IPS DF 4.7 (cell line): ENCODE measurements at regions not wholly inside any gene's neighbourhood (a gene's known extent, or its start where the extent isn't known, plus 50 kb on each side); places are given as distances from the start of the nearest gene placed in this dataset.
"Not testable (repeated sequence)": the region's sequence is repeated elsewhere in the genome, so short reads cannot be mapped to it uniquely, and the experiment has no call there.

ENCODE experiments used
- DNase-seq: peaks from one replicate; pipeline ENCODE4 v3.0.0-alpha.2; 2013; ENCODE audit warnings: low spot score; ENCODE audit errors: extremely low read depth

DNA sequence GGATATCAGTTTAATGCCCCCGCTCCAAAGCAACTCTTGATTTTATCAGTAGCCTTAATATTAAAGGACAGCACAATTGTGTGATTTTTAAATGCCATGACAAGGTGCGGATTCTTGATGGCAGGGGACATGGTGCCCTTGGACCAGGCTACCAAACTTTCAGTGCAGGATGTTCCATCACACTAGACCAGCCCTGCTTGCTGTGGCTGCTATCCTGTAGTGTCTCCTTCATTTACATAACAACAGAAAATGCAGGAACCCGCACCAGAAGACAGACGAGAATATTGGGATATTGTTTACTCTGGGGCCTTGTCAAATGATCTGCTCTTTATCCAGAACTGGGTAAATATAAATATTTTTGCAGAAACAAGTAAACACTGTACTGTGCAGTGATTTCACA lies 229.3 kb upstream of the PKN2 start:
- no peak for DNase-seq

DNA sequence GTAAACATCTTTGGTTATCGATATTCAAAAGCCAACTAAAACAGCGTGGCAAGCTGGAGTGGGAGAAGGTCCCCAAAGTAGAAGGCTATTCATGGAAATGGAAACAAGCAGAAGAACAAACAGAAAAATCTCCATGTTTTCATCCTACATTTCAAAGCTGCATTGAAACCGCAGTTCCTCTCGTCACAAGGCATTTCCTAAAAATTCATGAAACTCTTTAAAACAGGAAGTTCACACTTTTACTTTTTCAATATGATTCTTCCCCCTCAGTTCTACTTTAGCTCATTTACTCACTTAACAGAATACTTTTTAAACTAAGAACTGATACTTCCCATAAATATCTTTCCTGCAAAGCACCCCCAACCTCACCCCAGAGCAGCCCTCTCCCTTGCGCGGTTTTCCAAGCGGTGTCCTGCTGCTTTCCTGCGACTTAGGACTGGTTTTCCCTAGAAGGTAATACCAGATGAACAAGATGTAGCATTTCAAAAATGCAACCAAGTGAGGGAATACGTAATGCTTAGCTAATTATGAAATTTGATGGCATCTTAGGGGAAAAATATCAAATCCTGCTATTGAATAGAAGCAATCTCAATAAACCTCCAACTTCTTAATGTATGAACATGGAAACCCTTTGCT lies 228.3 kb upstream of the PKN2 start:
- no peak for DNase-seq

DNA sequence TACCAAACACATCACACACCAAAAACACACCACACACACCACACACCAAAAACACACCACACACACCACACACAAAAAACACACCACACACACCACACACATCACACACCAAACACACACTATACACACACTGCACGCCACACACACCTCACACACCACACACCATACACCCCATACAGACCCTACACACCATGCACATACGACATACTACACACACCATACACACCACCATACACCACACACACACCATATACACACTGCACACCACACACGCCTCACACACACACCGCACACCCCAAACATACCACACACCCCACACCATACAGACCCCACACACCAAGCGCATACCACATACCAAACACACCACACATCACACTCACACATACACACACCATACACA lies 226.9 kb upstream of the PKN2 start:
- no peak for DNase-seq

DNA sequence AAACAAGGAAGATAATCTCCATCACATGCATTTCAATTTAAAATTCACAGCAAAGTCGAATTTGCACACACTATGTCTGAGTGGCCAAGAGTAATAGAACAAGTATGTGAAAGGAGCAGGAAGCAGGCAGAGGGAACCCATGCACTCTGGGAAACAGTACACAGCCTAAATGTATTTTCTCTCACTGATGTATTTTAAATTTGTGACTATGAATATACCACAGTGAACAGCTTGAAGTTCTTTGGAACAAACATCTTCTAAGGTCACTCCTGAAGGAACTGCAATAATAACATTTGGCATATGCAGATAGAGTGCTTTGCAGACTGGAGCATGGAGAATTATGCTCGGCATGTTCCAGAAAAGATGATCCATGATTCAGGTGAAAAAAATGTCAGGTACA lies 223.1 kb upstream of the PKN2 start:
- DNase-seq, result no peak

DNA sequence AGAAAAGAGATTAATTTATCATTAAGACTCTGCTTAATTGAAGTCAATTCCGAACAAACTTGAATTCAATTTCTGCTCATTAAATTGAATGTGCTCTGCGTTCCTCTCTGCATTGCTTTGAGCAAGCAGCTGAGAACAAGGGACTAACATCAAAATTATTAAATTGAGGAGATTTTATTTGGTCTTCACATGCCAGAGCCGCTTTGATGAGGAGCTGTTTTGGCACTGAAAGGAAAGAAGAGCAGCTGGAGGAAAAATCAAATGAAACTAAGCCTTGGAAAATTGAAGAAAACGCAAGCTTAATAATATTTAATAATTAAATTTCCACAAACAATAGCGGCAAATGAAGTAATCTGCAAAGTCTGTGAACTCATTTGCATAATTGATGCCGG lies 222.0 kb upstream of the PKN2 start:
- no peak for DNase-seq

DNA sequence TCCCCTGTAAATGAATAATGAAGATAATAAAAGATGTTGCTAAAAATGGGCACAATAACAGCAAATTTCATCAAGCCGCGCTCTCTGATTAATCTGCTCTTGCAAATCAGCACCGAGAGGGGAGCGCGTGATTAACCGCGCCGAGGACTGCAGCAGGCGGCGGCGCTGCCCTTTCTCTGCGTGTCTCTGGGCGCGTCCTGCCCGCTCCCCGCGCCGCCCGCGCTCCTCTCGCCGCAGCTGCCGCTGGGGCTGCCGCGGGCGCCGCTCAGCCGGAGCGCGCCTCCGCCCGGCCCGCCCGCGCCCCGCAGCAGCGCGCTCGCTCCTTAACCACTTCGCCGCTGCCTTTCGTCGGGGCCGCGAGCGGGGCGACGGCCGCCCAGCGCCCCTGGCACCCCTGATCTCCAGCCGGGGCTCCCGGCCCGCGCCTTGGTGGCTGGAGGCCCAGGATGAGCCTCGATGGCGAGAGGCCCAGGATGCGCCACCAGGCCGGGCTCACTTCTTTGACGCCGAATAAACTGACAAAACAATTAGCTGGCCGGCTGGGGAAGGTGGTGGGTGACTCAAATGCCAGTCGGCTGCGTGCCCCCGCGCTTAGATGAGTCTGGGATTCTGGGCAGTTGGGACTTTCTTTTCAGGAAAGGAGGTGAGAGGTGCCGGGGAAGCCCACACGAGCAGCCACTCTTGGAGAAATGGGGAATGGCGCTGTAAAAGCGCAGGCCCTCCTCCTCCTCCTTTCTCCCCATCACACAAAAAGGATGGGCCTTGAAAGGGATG lies 221.4 kb upstream of the PKN2 start:
- no peak for DNase-seq

DNA sequence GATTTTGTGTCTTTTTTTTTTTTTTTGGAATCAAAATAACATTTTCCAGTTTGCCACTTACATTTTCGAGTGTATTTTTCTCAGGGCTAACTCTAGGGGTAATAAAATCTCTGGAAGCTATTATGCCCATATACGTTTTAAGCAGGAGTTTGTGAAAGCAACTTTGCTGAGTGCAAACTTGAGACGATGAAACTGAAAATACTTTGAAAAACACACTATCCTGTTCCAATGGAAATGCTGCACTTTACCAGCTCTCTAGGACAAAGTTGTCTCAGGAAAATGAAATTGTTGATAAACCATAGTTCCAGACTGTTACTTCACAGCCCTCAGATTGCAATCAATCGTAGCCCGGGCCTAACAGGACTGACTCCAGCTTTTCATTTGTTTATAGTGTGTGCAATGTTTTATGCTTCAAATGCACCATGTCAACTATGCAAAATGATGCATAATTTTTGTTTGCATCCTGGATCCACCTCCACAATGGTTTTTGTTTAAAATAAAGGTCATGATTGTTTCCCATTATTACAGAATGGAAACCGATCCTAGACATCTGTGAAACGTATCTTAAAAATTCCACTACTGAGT lies 220.6 kb upstream of the PKN2 start:
- no peak for DNase-seq

DNA sequence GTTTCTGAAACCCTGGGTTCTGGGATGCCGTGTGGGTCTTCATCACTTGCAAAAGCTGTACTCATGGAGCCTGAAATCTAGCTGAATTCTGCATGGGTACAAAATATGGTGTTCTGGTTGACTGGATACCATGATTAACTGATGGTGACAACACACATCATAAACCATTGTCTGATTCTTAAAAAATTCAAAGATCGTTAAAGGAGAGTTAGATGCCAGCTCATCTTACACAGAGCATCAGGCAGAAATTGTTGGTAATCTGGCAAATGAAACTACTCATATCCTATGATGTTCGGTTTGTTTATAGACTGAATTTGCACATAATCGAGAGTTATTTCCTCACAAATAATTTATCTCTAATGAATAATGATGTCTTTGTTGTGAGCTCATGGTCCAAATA lies 218.1 kb upstream of the PKN2 start:
- no peak for DNase-seq

DNA sequence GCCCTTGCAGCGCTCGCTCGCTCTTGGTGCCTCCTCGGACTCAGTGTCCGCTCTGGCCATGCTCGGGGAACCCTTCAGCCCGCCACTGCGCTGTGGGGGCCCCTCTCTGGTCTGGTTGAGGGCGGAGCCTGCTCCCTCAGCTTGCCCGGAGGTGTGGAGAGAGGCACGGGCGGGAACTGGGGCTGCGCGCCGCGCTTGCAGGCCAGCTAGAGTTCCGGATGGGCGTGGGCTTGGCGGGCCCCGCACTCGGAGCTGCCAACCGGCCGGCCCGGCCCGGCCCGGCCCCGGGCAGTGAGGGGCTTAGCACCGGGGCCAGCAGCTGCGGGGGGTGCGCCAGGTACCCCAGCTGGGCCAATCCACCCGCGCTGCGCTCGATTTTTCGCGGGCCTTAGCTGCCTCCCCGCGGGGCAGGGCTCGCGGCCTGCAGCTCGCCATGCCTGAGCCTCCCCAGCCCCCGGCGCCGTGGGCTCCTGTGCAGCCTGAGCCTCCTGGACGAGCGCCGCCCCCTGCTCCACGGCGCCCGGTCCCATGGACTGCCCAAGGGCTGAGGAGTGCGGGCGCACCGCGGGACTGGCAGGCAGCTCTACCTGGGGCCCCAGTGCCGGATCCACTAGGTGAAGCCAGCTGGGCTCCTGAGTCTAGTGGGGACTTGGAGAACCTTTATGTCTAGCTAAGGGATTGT lies 217.0 kb upstream of the PKN2 start:
- no peak for DNase-seq

DNA sequence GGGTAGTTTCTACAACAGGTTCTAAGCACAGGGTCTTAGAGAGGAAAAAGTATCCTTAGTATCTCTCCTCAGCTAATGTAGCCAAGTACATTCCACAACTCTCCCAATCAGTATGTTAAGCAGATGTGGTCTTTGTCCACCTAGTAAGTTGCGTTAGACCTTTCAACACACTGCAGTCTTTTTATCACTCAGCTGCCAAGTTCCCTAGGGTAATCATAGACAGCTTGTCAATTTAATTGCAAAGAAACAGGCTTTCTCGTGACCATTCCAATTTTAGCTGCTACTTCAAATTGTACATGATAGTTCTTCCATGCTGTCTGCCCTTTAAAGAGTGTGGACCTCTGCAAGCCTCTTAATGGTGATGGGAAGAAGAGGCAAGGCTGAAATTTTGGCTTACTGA lies 211.8 kb upstream of the PKN2 start:
- no peak for DNase-seq

DNA sequence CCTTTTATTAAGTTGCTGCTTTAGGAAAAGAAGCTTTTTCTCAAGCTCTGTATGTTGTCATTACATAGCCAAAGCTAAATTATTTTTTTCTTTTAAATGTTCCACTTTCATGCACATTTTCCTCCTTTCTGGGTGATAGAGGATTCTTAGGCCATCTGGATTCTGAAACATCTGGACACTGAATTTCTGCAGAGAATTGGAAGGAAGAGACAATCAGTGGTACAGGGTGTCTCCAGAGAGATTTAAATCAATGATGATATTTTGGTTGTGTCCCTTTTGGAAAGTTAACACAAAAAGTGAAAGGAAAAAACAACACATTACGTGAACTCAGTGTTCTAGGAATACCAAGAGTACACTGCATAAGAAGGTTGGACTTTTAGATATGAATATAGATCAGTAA lies 211.4 kb upstream of the PKN2 start:
- DNase-seq, result no peak

DNA sequence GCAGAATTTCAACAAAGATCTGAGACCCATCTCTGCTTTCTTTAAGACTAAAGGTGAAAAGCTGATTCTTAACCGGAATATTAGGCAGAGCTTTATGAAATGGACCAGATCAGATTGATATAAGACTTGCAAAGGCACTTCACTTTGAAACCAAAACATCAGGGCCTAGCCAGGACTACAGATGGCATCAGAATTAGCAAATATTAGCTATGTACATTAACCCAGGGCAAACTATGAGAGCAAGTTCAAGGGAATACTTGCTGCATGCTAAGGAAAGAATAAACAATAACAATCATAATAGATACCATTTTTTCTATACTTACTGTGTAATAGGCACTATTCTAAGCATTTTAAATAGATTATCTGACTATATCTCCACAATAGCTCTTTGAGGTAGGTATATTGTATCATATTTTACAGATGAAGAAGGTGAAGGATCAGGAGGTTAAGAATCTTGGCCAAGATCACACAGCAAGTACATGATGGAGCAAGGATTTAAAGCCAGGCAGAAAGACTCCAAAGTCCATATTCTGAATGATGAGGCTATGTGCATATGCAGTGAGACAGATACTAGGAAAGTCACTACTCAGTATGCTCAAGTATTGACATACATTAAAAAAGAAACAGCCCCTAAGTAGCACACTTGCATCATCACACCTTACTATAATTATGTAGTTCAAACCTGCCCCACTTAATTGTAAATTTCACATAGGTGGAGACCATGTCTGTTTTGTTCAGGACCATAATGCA lies 209.3 kb upstream of the PKN2 start:
- no peak for DNase-seq

DNA sequence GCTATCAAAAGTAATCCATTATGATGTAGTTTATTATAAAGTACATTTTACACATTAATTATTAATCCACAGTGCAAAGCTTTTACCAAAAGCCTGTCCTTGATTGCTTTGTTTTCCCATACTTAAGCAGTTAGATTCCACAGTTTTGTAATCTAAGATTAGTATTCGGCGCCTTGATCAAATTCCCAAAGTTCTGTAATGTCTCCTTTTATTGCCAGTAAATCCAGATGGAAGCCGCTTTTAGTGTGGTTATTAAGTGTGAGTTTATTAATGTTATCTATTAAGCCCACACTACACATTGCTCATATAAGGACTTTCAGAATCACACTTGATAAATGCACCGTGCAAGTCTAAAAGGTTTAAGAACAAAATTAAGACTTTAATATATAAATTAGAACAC lies 199.2 kb upstream of the PKN2 start:
- DNase-seq, result no peak

DNA sequence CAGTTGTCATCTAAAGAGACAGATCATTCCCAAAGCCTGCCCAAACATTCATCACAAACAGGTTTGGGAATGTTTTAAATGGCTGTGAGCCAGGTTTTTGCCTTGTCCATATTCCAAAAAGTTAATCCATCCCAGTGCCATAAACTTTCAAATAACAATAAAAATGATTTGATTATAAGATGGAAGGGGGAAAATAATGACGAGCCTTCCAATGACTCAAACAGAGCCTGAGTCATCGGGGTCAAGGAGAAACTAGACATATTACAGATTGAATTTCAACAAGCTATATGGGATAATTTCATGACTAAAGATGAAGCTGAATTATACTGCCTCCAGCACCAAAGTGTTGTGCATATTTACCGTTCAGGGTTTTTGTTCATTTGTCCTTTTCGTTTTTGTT lies 195.8 kb upstream of the PKN2 start:
- no peak for DNase-seq

DNA sequence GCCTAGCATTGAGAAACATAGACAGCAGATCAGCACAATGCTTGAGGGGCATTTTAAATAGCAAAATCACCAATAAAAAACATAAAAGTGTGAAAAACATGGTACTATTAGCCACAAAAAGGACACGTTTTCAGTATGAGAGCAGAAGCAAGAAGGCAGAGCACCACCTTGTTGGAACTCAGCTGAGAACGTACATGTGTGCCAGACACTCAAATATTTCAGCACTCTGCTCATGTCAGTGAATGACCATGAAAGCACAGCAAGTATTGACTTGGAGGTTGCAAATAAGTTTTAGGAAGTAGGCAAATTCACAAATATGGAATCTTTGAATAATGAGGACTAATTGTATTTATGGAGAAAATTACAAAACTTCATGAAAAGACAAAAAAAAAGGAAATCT lies 193.4 kb upstream of the PKN2 start:
- DNase-seq, result no peak

DNA sequence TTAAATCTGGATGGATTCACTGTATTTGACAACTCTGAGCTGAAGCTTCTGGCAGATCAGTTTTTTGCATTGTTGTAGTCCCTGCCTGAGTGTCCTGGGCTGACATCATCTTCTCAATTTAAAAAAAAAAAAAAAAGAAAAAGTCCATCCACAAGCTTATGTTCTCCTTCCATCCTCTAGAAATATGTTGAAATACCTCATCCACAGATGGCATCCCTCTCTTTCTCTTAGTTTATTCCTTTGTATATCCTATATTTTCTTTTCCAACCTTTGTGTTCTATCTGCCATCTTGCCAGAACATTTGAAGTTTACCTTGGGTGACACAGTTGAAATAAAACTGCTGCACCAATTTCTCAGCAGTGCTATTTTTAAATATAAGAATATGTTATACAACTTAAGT lies 184.4 kb upstream of the PKN2 start:
- DNase-seq, result no peak

DNA sequence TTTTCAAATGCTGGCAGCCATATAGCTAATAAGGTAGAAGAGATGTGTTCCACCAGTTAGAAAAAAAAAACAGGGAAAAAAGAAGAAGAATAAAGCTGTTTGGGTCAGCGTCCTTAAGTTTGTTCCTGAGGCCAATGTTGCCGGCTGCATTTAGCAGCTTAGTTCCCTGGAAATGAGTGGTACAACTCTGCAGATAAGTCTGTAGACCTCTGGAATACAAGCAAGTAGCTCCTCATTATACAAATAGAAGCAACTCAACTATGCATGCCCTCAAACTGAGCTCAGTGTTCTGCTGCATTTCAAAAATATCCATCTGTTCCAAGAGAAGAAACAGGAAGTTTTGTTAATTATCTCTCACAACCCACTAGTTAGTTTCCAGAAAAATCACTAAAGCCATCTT lies 181.2 kb upstream of the PKN2 start:
- no peak for DNase-seq

DNA sequence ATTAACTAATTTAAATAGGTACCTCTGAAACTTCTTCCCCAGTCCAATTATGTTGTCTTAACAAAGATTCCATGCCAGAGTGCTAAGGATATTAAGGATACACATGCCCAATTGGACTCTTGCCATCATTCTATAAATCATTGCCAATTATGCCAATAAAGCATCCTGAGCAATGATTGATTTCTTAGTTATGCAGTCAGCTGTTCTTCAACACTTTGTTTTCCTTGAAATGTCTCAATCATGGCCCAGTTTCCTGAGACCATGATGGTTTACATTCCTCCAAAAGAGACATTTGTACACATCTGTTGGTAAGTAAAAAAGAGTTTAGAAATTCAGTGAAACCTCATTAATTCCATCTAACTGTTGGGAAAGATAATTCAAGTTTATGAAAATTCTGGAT lies 180.4 kb upstream of the PKN2 start:
- no peak for DNase-seq

DNA sequence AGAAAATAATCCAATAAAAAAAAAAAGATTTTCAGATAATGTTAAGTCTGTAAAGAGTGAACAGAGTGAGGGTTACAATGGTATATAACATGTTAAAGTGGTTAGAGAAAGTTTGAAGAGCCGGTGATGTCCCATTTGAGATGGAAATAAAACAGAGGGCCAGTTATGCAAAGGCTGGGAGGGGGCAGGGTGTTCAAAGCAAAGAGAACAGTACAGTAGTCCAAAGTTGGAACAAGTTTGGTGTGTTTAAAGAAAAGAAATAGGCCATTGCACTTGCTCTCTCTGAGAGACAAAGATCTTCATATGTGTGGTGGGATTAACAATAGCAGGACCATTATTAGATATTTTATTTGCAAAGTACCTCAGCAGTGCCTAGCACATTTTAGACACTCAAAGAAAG lies 179.5 kb upstream of the PKN2 start:
- DNase-seq, result no peak

DNA sequence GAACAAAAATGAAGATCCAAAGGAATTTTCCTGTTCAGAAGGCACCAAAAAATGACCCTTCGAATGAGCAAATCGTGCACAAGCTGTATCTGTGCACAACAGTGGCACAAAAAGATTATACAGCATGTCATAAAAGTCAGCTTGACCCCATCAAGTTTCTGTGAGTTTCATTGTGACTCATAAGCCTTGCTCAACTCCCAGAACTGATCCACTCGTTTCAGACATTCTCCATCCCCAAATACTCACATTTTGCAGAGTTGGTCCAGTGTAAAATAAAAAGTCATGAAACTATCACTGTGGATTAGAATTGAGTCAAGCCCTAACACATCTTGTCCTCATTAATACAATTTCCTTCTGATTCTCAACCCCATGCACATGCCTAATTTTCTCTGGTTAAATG lies 174.7 kb upstream of the PKN2 start:
- DNase-seq, result no peak

DNA sequence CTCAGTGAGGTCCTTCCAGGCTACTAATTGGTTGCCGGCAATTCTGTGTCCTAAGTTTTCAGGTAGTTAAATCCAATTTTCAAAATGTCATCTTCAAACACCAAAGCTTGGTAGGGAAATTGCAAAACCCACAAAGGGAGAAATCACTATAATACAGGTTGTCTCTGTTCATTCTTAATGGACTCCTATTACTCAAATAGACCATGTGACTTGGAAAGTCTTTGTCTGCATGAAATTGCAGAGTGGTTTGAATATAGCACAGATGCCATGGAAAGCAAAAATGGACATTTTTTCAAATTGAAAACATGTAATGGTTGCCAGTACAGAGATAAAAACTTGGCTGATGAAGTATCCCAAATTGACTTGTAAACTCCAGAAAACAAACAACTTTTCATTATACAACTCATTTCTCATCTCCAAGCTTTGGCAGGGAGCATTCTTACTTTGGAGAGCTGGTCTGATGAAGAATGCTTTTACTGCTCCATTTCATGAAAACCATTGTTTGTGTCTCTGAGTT lies 169.5 kb upstream of the PKN2 start:
- no peak for DNase-seq

DNA sequence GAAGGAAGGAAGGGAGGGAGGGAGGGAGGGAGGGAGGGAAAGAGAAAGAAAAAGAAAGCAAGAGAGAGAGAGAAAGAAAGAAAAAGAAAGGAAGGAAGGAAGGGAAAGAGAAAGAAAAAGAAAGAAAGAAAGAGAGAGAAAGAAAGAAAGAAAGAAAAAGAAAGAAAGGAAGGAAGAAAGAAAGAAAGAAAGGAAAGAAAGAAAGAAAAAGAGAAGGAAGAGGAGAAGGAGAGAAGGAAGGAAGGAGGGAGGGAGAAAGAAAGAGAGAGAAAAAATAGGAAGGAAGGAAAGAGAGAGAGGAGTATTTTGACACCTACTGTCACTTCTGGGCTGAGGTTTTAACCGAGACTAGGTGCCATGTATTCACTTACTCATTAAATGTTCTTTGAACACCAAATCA lies 166.6 kb upstream of the PKN2 start:
- DNase-seq, result not testable (repeated sequence)
